Stimulated activated naive CD4-positive, alpha-beta T cell treated with Interleukin-2 at 50 U/mL for 16 hours (primary cell): ENCODE measurements at regions not wholly inside any gene's neighbourhood (a gene's known extent, or its start where the extent isn't known, plus 50 kb on each side); places are given as distances from the start of the nearest gene placed in this dataset.

ENCODE experiments used
- DNase-seq: peaks from one replicate; lab custom pipeline; 2025; lab: John Stamatoyannopoulos, UW

GRCh38 chr3:117463276-117464115, 753.9 kb downstream of the TUSC7 start:
- no peak for DNase-seq

DNA sequence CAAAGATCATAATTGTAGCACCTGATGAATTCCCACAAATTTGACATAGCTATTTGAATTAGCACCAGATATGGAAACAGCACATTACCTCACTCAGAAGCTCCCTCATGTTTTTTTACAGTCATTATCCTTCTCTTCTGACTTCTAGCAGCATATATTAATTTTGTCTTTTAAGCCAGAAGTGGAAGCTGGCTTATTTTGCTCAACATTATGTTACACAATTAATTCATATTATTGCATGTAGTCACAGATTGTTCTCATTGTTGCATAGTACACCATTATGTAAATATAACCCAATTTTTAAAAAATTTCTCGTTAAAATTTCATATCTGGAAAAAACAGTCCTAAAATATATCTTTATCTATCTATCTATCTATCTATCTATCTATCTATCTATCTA, 762.3 kb downstream of the TUSC7 start:
- DNase-seq = no peak

- no peak for DNase-seq
These were observed 764.5 kb downstream of the TUSC7 start for GRCh38 chr3:117473981-117474538.

GRCh38 chr3:117476572-117476971, 767.0 kb downstream of the TUSC7 start:
- DNase-seq = no peak

- DNase-seq = no peak
These were observed 767.7 kb downstream of the TUSC7 start for GRCh38 chr3:117477214-117477755.

DNA sequence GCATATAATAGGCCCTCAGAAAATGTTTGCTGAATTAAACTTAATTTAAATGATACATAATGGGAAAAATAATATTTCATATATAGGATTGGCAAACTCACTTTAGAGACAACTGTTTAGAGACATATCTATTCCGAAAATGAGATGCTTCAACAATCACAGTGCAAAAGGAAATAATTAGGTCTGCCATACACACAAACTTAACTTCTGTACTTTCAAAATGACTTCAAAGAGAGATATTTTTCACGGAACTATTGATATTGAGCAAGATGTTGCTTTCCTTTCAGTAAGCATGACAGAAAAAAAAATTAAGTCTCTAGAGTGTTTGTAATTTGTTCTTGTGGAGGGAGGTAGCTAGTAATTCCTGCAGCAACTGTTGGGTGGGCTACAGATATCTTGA, 769.5 kb downstream of the TUSC7 start:
- no peak for DNase-seq

DNA sequence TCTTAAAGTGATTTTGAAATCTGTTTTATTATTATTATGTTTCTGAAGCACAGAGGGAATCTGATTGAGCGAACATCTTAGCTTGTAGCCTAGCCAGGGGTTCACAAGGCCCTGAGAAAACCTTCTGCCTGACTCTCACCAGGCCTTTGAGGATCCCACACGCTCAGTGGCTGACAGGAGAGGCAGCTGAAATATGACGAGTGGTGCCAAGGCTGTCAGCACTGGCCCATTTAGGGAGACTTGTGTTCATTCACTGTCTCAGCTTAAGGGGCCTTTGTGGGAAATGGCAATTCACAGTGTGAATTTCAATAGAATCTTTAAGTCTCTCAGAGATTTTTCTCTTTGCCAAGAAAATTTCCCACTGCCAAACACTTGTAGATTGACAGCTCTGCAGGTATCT, 770.9 kb downstream of the TUSC7 start:
- no peak for DNase-seq

- no peak for DNase-seq
These were observed 771.4 kb downstream of the TUSC7 start for GRCh38 chr3:117480972-117481371.

DNA sequence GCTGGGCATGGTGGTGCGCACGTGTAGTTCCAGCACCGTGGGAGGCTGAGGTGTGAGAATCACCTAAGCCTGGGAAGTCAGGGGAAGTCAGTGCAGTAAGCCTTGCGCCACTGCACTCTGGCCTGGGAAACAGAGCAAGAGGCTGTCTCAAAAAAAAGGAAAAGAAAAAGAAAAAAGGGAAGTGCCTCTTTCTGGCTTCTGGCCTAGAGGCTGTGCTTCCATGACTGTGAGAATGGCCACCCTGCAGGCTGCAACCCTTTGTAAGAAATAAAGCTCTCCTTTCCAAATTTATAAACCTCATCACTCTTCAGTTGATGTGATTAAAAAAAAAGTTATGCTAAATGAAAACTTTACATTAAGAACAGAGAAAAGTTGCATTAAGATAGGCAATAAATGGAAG, 774.3 kb downstream of the TUSC7 start:
- no peak for DNase-seq

- no peak for DNase-seq
These were observed 776.3 kb downstream of the TUSC7 start for GRCh38 chr3:117485841-117486240.

GRCh38 chr3:117486719-117487716, 777.4 kb downstream of the TUSC7 start:
- DNase-seq = no peak

GRCh38 chr3:117488983-117489382, 779.4 kb downstream of the TUSC7 start:
- no peak for DNase-seq

- DNase-seq = no peak
These were observed 780.1 kb downstream of the TUSC7 start for GRCh38 chr3:117489663-117490079.

DNA sequence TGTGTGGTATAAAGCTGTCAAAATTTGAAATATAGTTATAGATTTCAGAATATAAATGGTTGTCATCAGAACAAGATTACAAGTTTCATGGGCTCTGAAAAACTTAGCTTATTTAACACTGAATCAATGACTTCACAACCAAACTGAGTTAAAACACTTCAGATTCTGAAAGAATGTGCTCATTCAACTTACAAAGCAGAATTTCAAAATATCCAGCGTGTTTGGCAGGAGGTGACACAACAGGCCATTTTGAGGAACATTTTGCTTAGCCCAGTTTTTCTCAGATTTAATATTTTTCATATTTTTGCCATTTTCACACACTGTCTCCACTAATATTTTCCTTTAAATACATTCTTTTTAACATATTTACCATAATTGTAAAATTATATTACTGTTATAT, 781.1 kb downstream of the TUSC7 start:
- DNase-seq = no peak

- DNase-seq = no peak
These were observed 786.0 kb downstream of the TUSC7 start for GRCh38 chr3:117495620-117496019.

GRCh38 chr3:117499189-117499870, 789.8 kb downstream of the TUSC7 start:
- no peak for DNase-seq

GRCh38 chr3:117507958-117508357, 798.4 kb downstream of the TUSC7 start:
- no peak for DNase-seq

DNA sequence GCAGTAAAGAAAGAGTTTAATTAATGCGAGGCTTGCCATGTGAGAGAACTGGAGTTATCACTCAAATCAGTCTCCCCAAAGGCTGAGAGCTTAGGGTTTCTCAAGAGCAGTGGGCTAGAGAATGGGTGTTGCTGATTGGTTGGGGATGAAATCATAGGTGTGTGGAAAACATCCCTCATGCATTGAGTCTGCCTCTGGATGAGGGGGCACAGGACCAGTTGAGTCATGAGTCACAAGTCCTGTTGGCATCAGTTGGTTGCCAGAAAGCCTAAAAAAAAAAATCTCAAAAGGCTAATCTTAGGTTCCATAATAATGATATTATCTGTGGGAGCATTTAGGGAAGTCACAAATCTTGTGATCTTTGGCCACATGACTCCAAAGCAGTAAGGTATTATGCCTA, 800.3 kb downstream of the TUSC7 start:
- DNase-seq = no peak

- no peak for DNase-seq
These were observed 800.8 kb downstream of the TUSC7 start for GRCh38 chr3:117510396-117510795.

DNA sequence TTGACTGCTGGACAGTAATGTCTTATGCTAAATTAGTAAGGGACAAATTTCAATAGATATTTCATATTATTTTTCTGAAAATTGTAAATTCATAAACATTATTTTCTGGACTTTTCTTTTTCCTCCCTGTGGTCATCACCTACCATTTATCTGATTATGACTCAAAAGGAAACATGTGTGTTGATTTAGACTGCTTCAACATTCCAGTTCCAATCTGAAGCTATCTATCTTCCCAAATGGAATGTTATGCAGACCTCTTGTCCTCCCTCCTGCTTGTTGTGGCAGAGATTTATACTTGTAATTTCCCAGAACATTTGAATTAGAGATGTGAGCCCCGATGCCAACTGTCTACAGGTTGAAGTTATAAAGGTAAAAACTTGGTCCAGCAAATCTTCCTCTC, 803.4 kb downstream of the TUSC7 start:
- no peak for DNase-seq

GRCh38 chr3:117515309-117515708, 805.7 kb downstream of the TUSC7 start:
- no peak for DNase-seq

DNA sequence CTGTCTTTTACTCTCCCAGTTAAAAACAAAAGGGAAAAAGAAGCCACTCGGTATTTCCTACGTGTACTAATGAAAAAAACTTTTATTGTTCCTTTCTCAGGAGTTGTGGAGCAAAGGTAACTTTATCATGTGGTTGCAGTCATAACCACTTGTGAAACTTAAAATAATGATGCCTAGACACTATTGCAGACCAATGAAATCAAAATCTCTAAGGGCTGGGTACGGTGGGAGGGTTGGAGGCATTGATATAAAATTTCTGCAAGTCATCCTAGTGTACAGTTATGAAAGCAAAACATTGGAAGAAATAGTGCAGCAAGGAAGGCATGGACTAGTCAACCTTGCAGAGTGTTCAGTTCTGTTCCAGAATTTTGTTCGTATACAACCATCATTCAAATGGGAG, 808.8 kb downstream of the TUSC7 start:
- no peak for DNase-seq
